IMR-90 (cell line): ENCODE measurements at regions not wholly inside any gene's neighbourhood (a gene's known extent, or its start where the extent isn't known, plus 50 kb on each side); places are given as distances from the start of the nearest gene placed in this dataset.

Source experiments
- ATAC-seq: fragments of 200-7000 bp; cut with Tn5 transposase; 2 replicates; pipeline ENCODE4 v1.9.1; 2020; ENCODE audit warnings: low read depth, mild to moderate bottlenecking, moderate library complexity
- BruUV-seq: library from RNA; stranded (reverse); fragments of 400-500 nt; replicated peaks from 2 replicates; lab custom pipeline; 2021; lab: Mats Ljungman, UMichigan
- CTCF ChIA-PET: fragments of 300-600 bp; formaldehyde crosslinking; extraction: SDS; loops from one replicate; lab custom pipeline; 2021; ENCODE audit warnings: antibody characterized with exemption; lab: Yijun Ruan, JAX
- POLR2A ChIA-PET: fragments of 300-600 bp; sonication (Branson Sonifier 250); formaldehyde crosslinking; loops from one replicate; lab custom pipeline; 2022; ENCODE audit warnings: antibody characterized with exemption; ENCODE audit not compliant: unreplicated experiment; lab: Charles Lee
- DNase-seq: peaks from one replicate; pipeline ENCODE4 v3.0.0; 2013
- H2AFZ ChIP-seq: replicated peaks from 2 replicates; pipeline ENCODE3; 2013; ENCODE audit warnings: low read length, mild to moderate bottlenecking; ENCODE audit not compliant: poor library complexity
- H2AK5ac ChIP-seq: 2 replicates; pipeline ENCODE4 v1.6.1; 2013; ENCODE audit warnings: low read depth, low read length, inconsistent platforms
- H2AK9ac ChIP-seq: replicated peaks from 2 replicates; pipeline ENCODE3; 2013; ENCODE audit warnings: mild to moderate bottlenecking, low read depth, low read length, moderate library complexity; ENCODE audit not compliant: poor library complexity
- H2BK120ac ChIP-seq: 2 replicates; pipeline ENCODE4 v1.6.1; 2013; ENCODE audit warnings: low read depth, low read length, inconsistent platforms
- H2BK15ac ChIP-seq: 3 replicates; pipeline ENCODE4 v1.6.1; 2013; ENCODE audit warnings: low read depth, low read length, inconsistent platforms
- H2BK20ac ChIP-seq: 2 replicates; pipeline ENCODE4 v1.6.1; 2013; ENCODE audit warnings: low read depth, mild to moderate bottlenecking, inconsistent platforms, low read length, moderate library complexity
- H2BK5ac ChIP-seq: 2 replicates; pipeline ENCODE4 v1.6.1; 2013; ENCODE audit warnings: mild to moderate bottlenecking, low read depth, low read length, inconsistent platforms; ENCODE audit not compliant: poor library complexity, severe bottlenecking
- H3K14ac ChIP-seq: replicated peaks from 2 replicates; pipeline ENCODE4 v1.6.1; 2013; ENCODE audit warnings: low read depth, low read length, inconsistent platforms
- H3K18ac ChIP-seq: 2 replicates; pipeline ENCODE4 v1.6.1; 2013; ENCODE audit warnings: low read depth, low read length, control low read depth
- H3K23ac ChIP-seq: 2 replicates; pipeline ENCODE4 v1.6.1; 2013; ENCODE audit warnings: low read depth, low read length, inconsistent platforms
- H3K27ac ChIP-seq: 2 replicates; pipeline ENCODE4 v1.5.1; 2013; ENCODE audit warnings: mild to moderate bottlenecking, control low read depth, low read length; ENCODE audit not compliant: insufficient read depth
- H3K27me3 ChIP-seq: 2 replicates; pipeline ENCODE4 v1.6.1; 2013; ENCODE audit warnings: low read length; ENCODE audit not compliant: control insufficient read depth, insufficient read depth
- H3K36me3 ChIP-seq: 2 replicates; pipeline ENCODE4 v1.6.1; 2013; ENCODE audit warnings: low read length, mixed read lengths; ENCODE audit not compliant: control insufficient read depth, insufficient read depth
- H3K4ac ChIP-seq: 2 replicates; pipeline ENCODE4 v1.6.1; 2013; ENCODE audit warnings: low read depth, low read length, inconsistent platforms
- H3K4me1 ChIP-seq: 2 replicates; pipeline ENCODE4 v1.6.1; 2013; ENCODE audit warnings: low read length, mixed read lengths; ENCODE audit not compliant: control insufficient read depth, insufficient read depth
- H3K4me2 ChIP-seq: 2 replicates; pipeline ENCODE4 v1.6.1; 2013; ENCODE audit warnings: low read depth, mild to moderate bottlenecking, control low read depth, low read length, moderate library complexity
- H3K4me3 ChIP-seq: 2 replicates; pipeline ENCODE4 v1.5.1; 2013; ENCODE audit warnings: low read depth, mild to moderate bottlenecking, control low read depth, low read length, moderate library complexity; ENCODE audit not compliant: insufficient read depth
- H3K56ac ChIP-seq: 2 replicates; pipeline ENCODE4 v1.6.1; 2013; ENCODE audit warnings: low read length, inconsistent platforms; ENCODE audit not compliant: insufficient read depth; ENCODE audit errors: extremely low read depth
- H3K79me1 ChIP-seq, 2 experiments: 2 replicates each; pipeline ENCODE4 v1.6.1; 2013; ENCODE audit warnings: low read length in 2 of 2, inconsistent platforms in 1 of 2, low read depth in 1 of 2
- H3K9ac ChIP-seq: 2 replicates; pipeline ENCODE4 v1.6.1; 2013; ENCODE audit warnings: low read depth, low read length, control low read depth
- H3K9me1 ChIP-seq: 2 replicates; pipeline ENCODE4 v1.6.1; 2013; ENCODE audit warnings: low read length, inconsistent platforms; ENCODE audit not compliant: insufficient read depth
- H3K9me3 ChIP-seq: 2 replicates; pipeline ENCODE4 v1.6.1; 2013; ENCODE audit warnings: low read length; ENCODE audit not compliant: control insufficient read depth, insufficient read depth
- H4K20me1 ChIP-seq: 2 replicates; pipeline ENCODE4 v1.6.1; 2013; ENCODE audit warnings: low read length, inconsistent platforms; ENCODE audit not compliant: insufficient read depth
- H4K5ac ChIP-seq: 2 replicates; pipeline ENCODE4 v1.6.1; 2013; ENCODE audit warnings: mild to moderate bottlenecking, low read depth, low read length, control low read depth
- H4K8ac ChIP-seq, 2 experiments: 2 replicates each; pipeline ENCODE4 v1.6.1; 2013; ENCODE audit warnings: low read depth in 2 of 2, low read length in 2 of 2, control low read depth in 1 of 2, inconsistent platforms in 1 of 2
- H4K91ac ChIP-seq: 2 replicates; pipeline ENCODE4 v1.6.1; 2013; ENCODE audit warnings: low read depth, low read length, inconsistent platforms; ENCODE audit not compliant: insufficient read depth
- CHD1 ChIP-seq: IDR thresholded peaks from 2 replicates; pipeline ENCODE4 v1.6.1; 2012; ENCODE audit warnings: low read depth, low read length, improper control_type of control experiment
- MXI1 ChIP-seq: IDR thresholded peaks from 2 replicates; pipeline ENCODE4 v1.6.1; 2012; ENCODE audit warnings: low read depth, mild to moderate bottlenecking, low read length, moderate library complexity, borderline replicate concordance
- NFE2L2 ChIP-seq: fragments of 150-350 bp; IDR thresholded peaks from 2 replicates; pipeline ENCODE4 v1.6.1; 2016; ENCODE audit warnings: low read depth, mild to moderate bottlenecking, low read length
- POLR2A ChIP-seq: IDR thresholded peaks from 2 replicates; pipeline ENCODE4 v1.6.1; 2012; ENCODE audit warnings: mild to moderate bottlenecking, low read depth, low read length
- RCOR1 ChIP-seq: IDR thresholded peaks from 2 replicates; pipeline ENCODE4 v1.6.1; 2012; ENCODE audit warnings: mild to moderate bottlenecking, low read length, improper control_type of control experiment; ENCODE audit not compliant: insufficient replicate concordance
- RFX5 ChIP-seq: IDR thresholded peaks from 2 replicates; pipeline ENCODE4 v1.8.0; 2012; ENCODE audit warnings: low read depth, mild to moderate bottlenecking, low read length, moderate library complexity
- SMC3 ChIP-seq: fragments of 150-350 bp; IDR thresholded peaks from 2 replicates; pipeline ENCODE4 v1.6.1; 2016; ENCODE audit warnings: low read depth, mild to moderate bottlenecking, antibody characterized with exemption, low read length, moderate library complexity
- WGBS, 2 experiments: methylation state at CpG; one replicate each; pipeline versions ENCODE4 v1.1.5 to v1.1.7; 2013; ENCODE audit warnings: missing lambda C conversion rate in 2 of 2; ENCODE audit not compliant: insufficient read length in 1 of 2; ENCODE audit errors: extremely low coverage in 2 of 2; 5-methylcytosine and 5-hydroxymethylcytosine counted together
- dilution Hi-C: fragments of 300-500 bp; cut with HindIII; formaldehyde crosslinking; loops from one replicate; pipeline ENCODE4 v1.14.3; 2018; ENCODE audit warnings: low sequenced_read_pairs; ENCODE audit not compliant: unreplicated experiment
- in situ Hi-C: fragments of 300-500 bp; cut with MboI; formaldehyde crosslinking; loops from 3 replicates; pipeline ENCODE4 v1.14.3; 2019; ENCODE audit warnings: low sequenced_read_pairs, inconsistent platforms, mixed read lengths
- intact Hi-C: fragments of 100-400 bp; cut with micrococcal nuclease; formaldehyde crosslinking; loops from 2 replicates; pipeline ENCODE4 v1.10.0; 2022
- TF ChIP-seq, protein P1 (sequence below): fragments of 150-350 bp; IDR thresholded peaks from 2 replicates; pipeline ENCODE4 v1.6.1; 2016; ENCODE audit warnings: low read depth, mild to moderate bottlenecking, low read length, moderate library complexity, borderline replicate concordance
- TF ChIP-seq, protein P2 (sequence below): conservative IDR thresholded peaks from 2 replicates; pipeline ENCODE4 v1.5.1; 2012; ENCODE audit warnings: mild to moderate bottlenecking, low read depth, low read length, improper control_type of control experiment

DNA sequence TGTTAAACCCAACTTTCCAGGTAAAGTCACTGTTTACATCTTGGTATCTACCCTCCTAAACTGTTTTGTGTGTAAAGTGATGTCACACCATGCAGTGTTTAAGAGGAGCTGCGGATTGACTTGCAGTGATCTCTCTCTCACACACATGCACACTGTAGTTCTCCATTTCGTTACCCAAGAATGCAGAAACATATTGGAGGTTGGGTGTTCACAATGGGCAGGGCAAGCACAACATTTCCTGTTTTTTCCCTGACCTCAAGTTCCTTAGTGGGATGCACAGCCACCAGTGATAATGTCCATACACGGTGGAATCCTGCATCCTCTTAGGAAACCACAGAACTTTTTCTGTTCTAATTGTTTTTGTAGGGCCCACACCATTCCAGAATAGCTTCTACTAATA, 85.3 kb upstream of the CFAP20DC start:
- Histone ChIP-seq H2AK5ac (no peak overlapping the region), H4K5ac (peak overlapping the region; percentile 59; the same call in 1 of the 2 replicates), H3K27me3 (no peaks in the 10 kb centered on the region), H4K8ac (no peak overlapping the region), H2AFZ (no peak overlapping the region), H3K79me1 (no peaks in the 10 kb centered on the region), H3K14ac (peak overlapping the region; percentile 52), H3K9me3 (no peaks in the 10 kb centered on the region), H2BK120ac (peak overlapping the region; percentile 47; the same call in 1 of the 2 replicates), H3K9me1 (no peaks in the 10 kb centered on the region), H3K23ac (no peak overlapping the region), H3K56ac (no peak overlapping the region), H3K18ac (peak overlapping the region; percentile 41; the same call in 1 of the 2 replicates), H3K27ac (no peak overlapping the region), H2AK9ac (no peak overlapping the region), H3K4me3 (no peak overlapping the region), H2BK15ac (peak overlapping the region; percentile 60; the same call in 1 of the 3 replicates), H3K4me1 (peaks cover 2% of the 10 kb centered on the region; the same call in 1 of the 2 replicates), H3K36me3 (no peaks in the 10 kb centered on the region), H3K9ac (no peak overlapping the region), H4K91ac (0 out of 2 replicates have a peak overlapping the region, but pooled peaks have one; percentile 41), H2BK5ac (peak overlapping the region; percentile 13), H2BK20ac (peak overlapping the region; percentile 51; the same call in 1 of the 2 replicates), H3K4ac (0 out of 2 replicates have a peak overlapping the region, but pooled peaks have one; percentile 40), H3K4me2 (no peak overlapping the region), H4K20me1 (no peaks in the 10 kb centered on the region)
- ChIA-PET CTCF (interaction anchor here (0.6 kb wide), 1 partner anchor 63 kb away, joined by 3 read pairs; no protein-coding TSS in a partner anchor), POLR2A (no interaction called here)
- no peak for ATAC-seq
- TF ChIP-seq POLR2A (no peak), CHD1 (no peak), RFX5 (no peak), NFE2L2 (no peak), SMC3 (no peak), RCOR1 (no peak), MXI1 (no peak)
- TF ChIP-seq, protein P1, sequence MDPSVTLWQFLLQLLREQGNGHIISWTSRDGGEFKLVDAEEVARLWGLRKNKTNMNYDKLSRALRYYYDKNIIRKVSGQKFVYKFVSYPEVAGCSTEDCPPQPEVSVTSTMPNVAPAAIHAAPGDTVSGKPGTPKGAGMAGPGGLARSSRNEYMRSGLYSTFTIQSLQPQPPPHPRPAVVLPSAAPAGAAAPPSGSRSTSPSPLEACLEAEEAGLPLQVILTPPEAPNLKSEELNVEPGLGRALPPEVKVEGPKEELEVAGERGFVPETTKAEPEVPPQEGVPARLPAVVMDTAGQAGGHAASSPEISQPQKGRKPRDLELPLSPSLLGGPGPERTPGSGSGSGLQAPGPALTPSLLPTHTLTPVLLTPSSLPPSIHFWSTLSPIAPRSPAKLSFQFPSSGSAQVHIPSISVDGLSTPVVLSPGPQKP: no peak
- TF ChIP-seq, protein P2, sequence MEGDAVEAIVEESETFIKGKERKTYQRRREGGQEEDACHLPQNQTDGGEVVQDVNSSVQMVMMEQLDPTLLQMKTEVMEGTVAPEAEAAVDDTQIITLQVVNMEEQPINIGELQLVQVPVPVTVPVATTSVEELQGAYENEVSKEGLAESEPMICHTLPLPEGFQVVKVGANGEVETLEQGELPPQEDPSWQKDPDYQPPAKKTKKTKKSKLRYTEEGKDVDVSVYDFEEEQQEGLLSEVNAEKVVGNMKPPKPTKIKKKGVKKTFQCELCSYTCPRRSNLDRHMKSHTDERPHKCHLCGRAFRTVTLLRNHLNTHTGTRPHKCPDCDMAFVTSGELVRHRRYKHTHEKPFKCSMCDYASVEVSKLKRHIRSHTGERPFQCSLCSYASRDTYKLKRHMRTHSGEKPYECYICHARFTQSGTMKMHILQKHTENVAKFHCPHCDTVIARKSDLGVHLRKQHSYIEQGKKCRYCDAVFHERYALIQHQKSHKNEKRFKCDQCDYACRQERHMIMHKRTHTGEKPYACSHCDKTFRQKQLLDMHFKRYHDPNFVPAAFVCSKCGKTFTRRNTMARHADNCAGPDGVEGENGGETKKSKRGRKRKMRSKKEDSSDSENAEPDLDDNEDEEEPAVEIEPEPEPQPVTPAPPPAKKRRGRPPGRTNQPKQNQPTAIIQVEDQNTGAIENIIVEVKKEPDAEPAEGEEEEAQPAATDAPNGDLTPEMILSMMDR: no peak
- no peak for DNase-seq
- WGBS, 2 experiments: 40% methylated on average over 1 of the region's 3 CpGs; no CpG with 5 or more reads in 1 of the 2 experiments
- in situ Hi-C loops: no loop called here
- dilution Hi-C loops: no loop called here
- BruUV-seq: no TSS peak
- intact Hi-C loops: no loop called here
